Tibial artery (tissue), 4 donors: ENCODE measurements at regions not wholly inside any gene's neighbourhood (a gene's known extent, or its start where the extent isn't known, plus 50 kb on each side); places are given as distances from the start of the nearest gene placed in this dataset.

Experiments used
- DNase-seq, 2 donors: peaks; one replicate each; pipeline ENCODE4 v3.0.0-alpha.2; 2019
- H3K27ac ChIP-seq, 2 donors: fragments of 200-600 bp; sonication (generic) in 1 of 2; 1 replicate in 1 of 2; 2 replicates in 1 of 2; pipeline ENCODE4 v1.5.1; 2018 to 2019; ENCODE audit warnings: mild to moderate bottlenecking in 1 of 2
- H3K27me3 ChIP-seq, 2 donors: fragments of 200-600 bp; sonication (generic) in 1 of 2; one replicate each; pipeline versions ENCODE4 v1.5.1 to v1.6.0; 2016 to 2019
- H3K36me3 ChIP-seq, 3 donors: fragments of 200-600 bp; sonication (generic) in 2 of 3; one replicate each; pipeline ENCODE4 v1.5.1; 2016 to 2019; ENCODE audit warnings: mild to moderate bottlenecking in 2 of 3
- H3K4me1 ChIP-seq, 4 donors: fragments of 200-600 bp; sonication (generic) in 2 of 4; 1 replicate in 3 of 4; 2 replicates in 1 of 4; pipeline ENCODE4 v1.5.1; 2016 to 2019
- H3K4me3 ChIP-seq, 2 donors: fragments of 200-600 bp; sonication (generic) in 1 of 2; 1 replicate in 1 of 2; 2 replicates in 1 of 2; pipeline ENCODE4 v1.5.1; 2018 to 2019; ENCODE audit warnings: mild to moderate bottlenecking in 2 of 2
- H3K9me3 ChIP-seq, 3 donors: fragments of 200-600 bp; sonication (generic) in 1 of 3; one replicate each; pipeline ENCODE4 v1.5.1; 2016 to 2019
- CTCF ChIP-seq, 2 experiments: fragments of 200-600 bp in 1 of 2; fragments of 450-650 bp in 1 of 2; IDR thresholded peaks; one replicate each; pipeline ENCODE4 v1.5.1; 2017 to 2019; ENCODE audit warnings: antibody characterized with exemption in 2 of 2, mild to moderate bottlenecking in 1 of 2, moderate library complexity in 1 of 2
- intact Hi-C: fragments of 100-400 bp; cut with DNase I; formaldehyde crosslinking; loops from one replicate; pipeline ENCODE4 v1.15.0; 2023; ENCODE audit warnings: low total_unique reads

- Histone ChIP-seq H3K27ac (no peak overlapping the region), H3K9me3 (no peaks in the 10 kb centered on the region), H3K4me1 (no peaks in the 10 kb centered on the region), H3K36me3 (no peaks in the 10 kb centered on the region), H3K4me3 (no peak overlapping the region), H3K27me3 (peaks cover 0 to 4% of the 10 kb centered on the region in 2 donors)
- intact Hi-C loops = no loop called here
- DNase-seq = no peak
- TF ChIP-seq CTCF (IDR thresholded peaks at IDR 0.05) = no peak
These were observed 121.5 kb upstream of the DPP6 start for GRCh38 chr7:153930696-153931095.

GRCh38 chr7:153934048-153934447 is 118.2 kb upstream of the DPP6 start:
- no peaks in the 10 kb centered on the region for H3K9me3 ChIP-seq
- H3K27ac ChIP-seq = no peak overlapping the region
- intact Hi-C loops = no loop called here
- H3K4me3 ChIP-seq = no peak overlapping the region
- peaks cover 0 to 4% of the 10 kb centered on the region in 2 donors for H3K27me3 ChIP-seq
- no peak for DNase-seq
- no peak for TF ChIP-seq CTCF (IDR thresholded peaks at IDR 0.05)
- no peaks in the 10 kb centered on the region for H3K4me1 ChIP-seq
- H3K36me3 ChIP-seq = no peaks in the 10 kb centered on the region

GRCh38 chr7:153934629-153935028 is 117.6 kb upstream of the DPP6 start:
- Histone ChIP-seq H3K36me3 (no peaks in the 10 kb centered on the region), H3K27ac (no peak overlapping the region), H3K4me3 (no peak overlapping the region), H3K9me3 (no peaks in the 10 kb centered on the region), H3K27me3 (peaks cover 0 to 4% of the 10 kb centered on the region in 2 donors), H3K4me1 (no peaks in the 10 kb centered on the region)
- no peak for TF ChIP-seq CTCF (IDR thresholded peaks at IDR 0.05)
- DNase-seq = no peak
- intact Hi-C loops = no loop called here

GRCh38 chr7:153935095-153935494 is 117.1 kb upstream of the DPP6 start:
- Histone ChIP-seq H3K9me3 (no peaks in the 10 kb centered on the region), H3K36me3 (no peaks in the 10 kb centered on the region), H3K4me3 (no peak overlapping the region), H3K27ac (no peak overlapping the region), H3K4me1 (no peaks in the 10 kb centered on the region), H3K27me3 (peaks cover 0 to 4% of the 10 kb centered on the region in 2 donors)
- intact Hi-C loops = no loop called here
- DNase-seq = no peak
- no peak for TF ChIP-seq CTCF (IDR thresholded peaks at IDR 0.05)

DNA sequence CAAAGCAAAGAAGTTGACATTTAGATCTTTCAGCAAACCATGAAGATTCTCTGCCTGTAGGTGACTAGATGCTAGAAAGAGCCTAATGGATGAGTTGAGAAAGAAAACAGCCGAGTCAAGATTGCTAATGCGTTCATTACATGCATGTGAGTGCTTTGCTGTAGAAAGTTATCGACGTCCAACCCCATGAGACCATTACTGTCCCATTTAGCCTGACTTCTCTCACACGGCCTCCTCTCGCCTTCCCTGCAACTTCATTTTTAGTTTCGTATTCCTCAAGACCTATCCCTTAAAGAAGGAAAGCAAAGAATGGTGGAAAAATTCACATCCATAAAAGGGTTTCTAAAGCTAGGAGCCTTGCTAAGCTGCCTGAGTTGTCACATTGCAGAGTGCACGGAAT is 113.7 kb upstream of the DPP6 start:
- TF ChIP-seq CTCF (IDR thresholded peaks at IDR 0.05) = no peak
- intact Hi-C loops = no loop called here
- H3K9me3 ChIP-seq = no peaks in the 10 kb centered on the region
- no peak overlapping the region for H3K27ac ChIP-seq
- H3K4me1 ChIP-seq = no peaks in the 10 kb centered on the region
- no peak for DNase-seq
- H3K27me3 ChIP-seq = peaks cover 0 to 4% of the 10 kb centered on the region in 2 donors
- no peaks in the 10 kb centered on the region for H3K36me3 ChIP-seq
- H3K4me3 ChIP-seq = no peak overlapping the region

GRCh38 chr7:153939177-153939576 is 113.0 kb upstream of the DPP6 start:
- H3K27me3 ChIP-seq = peaks cover 0 to 4% of the 10 kb centered on the region in 2 donors
- TF ChIP-seq CTCF (IDR thresholded peaks at IDR 0.05) = no peak
- intact Hi-C loops = no loop called here

More at GRCh38 chr7:153939177-153939576, 113.0 kb upstream of the DPP6 start:
- Histone ChIP-seq H3K4me1 (no peaks in the 10 kb centered on the region), H3K27ac (no peak overlapping the region), H3K9me3 (no peaks in the 10 kb centered on the region), H3K4me3 (no peak overlapping the region), H3K36me3 (no peaks in the 10 kb centered on the region)
- no peak for DNase-seq
